IMR-90 (cell line): ENCODE measurements at regions not wholly inside any gene's neighbourhood (a gene's known extent, or its start where the extent isn't known, plus 50 kb on each side); places are given as distances from the start of the nearest gene placed in this dataset.

Experiments
- ATAC-seq: fragments of 200-7000 bp; cut with Tn5 transposase; 2 replicates; pipeline ENCODE4 v1.9.1; 2020; ENCODE audit warnings: low read depth, mild to moderate bottlenecking, moderate library complexity
- BruUV-seq: library from RNA; stranded (reverse); fragments of 400-500 nt; replicated peaks from 2 replicates; lab custom pipeline; 2021; lab: Mats Ljungman, UMichigan
- CTCF ChIA-PET: fragments of 300-600 bp; formaldehyde crosslinking; extraction: SDS; loops from one replicate; lab custom pipeline; 2021; ENCODE audit warnings: antibody characterized with exemption; lab: Yijun Ruan, JAX
- POLR2A ChIA-PET: fragments of 300-600 bp; sonication (Branson Sonifier 250); formaldehyde crosslinking; loops from one replicate; lab custom pipeline; 2022; ENCODE audit warnings: antibody characterized with exemption; ENCODE audit not compliant: unreplicated experiment; lab: Charles Lee
- DNase-seq: peaks from one replicate; pipeline ENCODE4 v3.0.0; 2013
- H2AFZ ChIP-seq: replicated peaks from 2 replicates; pipeline ENCODE3; 2013; ENCODE audit warnings: low read length, mild to moderate bottlenecking; ENCODE audit not compliant: poor library complexity
- H2AK5ac ChIP-seq: 2 replicates; pipeline ENCODE4 v1.6.1; 2013; ENCODE audit warnings: low read depth, low read length, inconsistent platforms
- H2AK9ac ChIP-seq: replicated peaks from 2 replicates; pipeline ENCODE3; 2013; ENCODE audit warnings: mild to moderate bottlenecking, low read depth, low read length, moderate library complexity; ENCODE audit not compliant: poor library complexity
- H2BK120ac ChIP-seq: 2 replicates; pipeline ENCODE4 v1.6.1; 2013; ENCODE audit warnings: low read depth, low read length, inconsistent platforms
- H2BK15ac ChIP-seq: 3 replicates; pipeline ENCODE4 v1.6.1; 2013; ENCODE audit warnings: low read depth, low read length, inconsistent platforms
- H2BK20ac ChIP-seq: 2 replicates; pipeline ENCODE4 v1.6.1; 2013; ENCODE audit warnings: low read depth, mild to moderate bottlenecking, inconsistent platforms, low read length, moderate library complexity
- H2BK5ac ChIP-seq: 2 replicates; pipeline ENCODE4 v1.6.1; 2013; ENCODE audit warnings: mild to moderate bottlenecking, low read depth, low read length, inconsistent platforms; ENCODE audit not compliant: poor library complexity, severe bottlenecking
- H3K14ac ChIP-seq: replicated peaks from 2 replicates; pipeline ENCODE4 v1.6.1; 2013; ENCODE audit warnings: low read depth, low read length, inconsistent platforms
- H3K18ac ChIP-seq: 2 replicates; pipeline ENCODE4 v1.6.1; 2013; ENCODE audit warnings: low read depth, low read length, control low read depth
- H3K23ac ChIP-seq: 2 replicates; pipeline ENCODE4 v1.6.1; 2013; ENCODE audit warnings: low read depth, low read length, inconsistent platforms
- H3K27ac ChIP-seq: 2 replicates; pipeline ENCODE4 v1.5.1; 2013; ENCODE audit warnings: mild to moderate bottlenecking, control low read depth, low read length; ENCODE audit not compliant: insufficient read depth
- H3K27me3 ChIP-seq: 2 replicates; pipeline ENCODE4 v1.6.1; 2013; ENCODE audit warnings: low read length; ENCODE audit not compliant: control insufficient read depth, insufficient read depth
- H3K36me3 ChIP-seq: 2 replicates; pipeline ENCODE4 v1.6.1; 2013; ENCODE audit warnings: low read length, mixed read lengths; ENCODE audit not compliant: control insufficient read depth, insufficient read depth
- H3K4ac ChIP-seq: 2 replicates; pipeline ENCODE4 v1.6.1; 2013; ENCODE audit warnings: low read depth, low read length, inconsistent platforms
- H3K4me1 ChIP-seq: 2 replicates; pipeline ENCODE4 v1.6.1; 2013; ENCODE audit warnings: low read length, mixed read lengths; ENCODE audit not compliant: control insufficient read depth, insufficient read depth
- H3K4me2 ChIP-seq: 2 replicates; pipeline ENCODE4 v1.6.1; 2013; ENCODE audit warnings: low read depth, mild to moderate bottlenecking, control low read depth, low read length, moderate library complexity
- H3K4me3 ChIP-seq: 2 replicates; pipeline ENCODE4 v1.5.1; 2013; ENCODE audit warnings: low read depth, mild to moderate bottlenecking, control low read depth, low read length, moderate library complexity; ENCODE audit not compliant: insufficient read depth
- H3K56ac ChIP-seq: 2 replicates; pipeline ENCODE4 v1.6.1; 2013; ENCODE audit warnings: low read length, inconsistent platforms; ENCODE audit not compliant: insufficient read depth; ENCODE audit errors: extremely low read depth
- H3K79me1 ChIP-seq, 2 experiments: 2 replicates each; pipeline ENCODE4 v1.6.1; 2013; ENCODE audit warnings: low read length in 2 of 2, inconsistent platforms in 1 of 2, low read depth in 1 of 2
- H3K9ac ChIP-seq: 2 replicates; pipeline ENCODE4 v1.6.1; 2013; ENCODE audit warnings: low read depth, low read length, control low read depth
- H3K9me1 ChIP-seq: 2 replicates; pipeline ENCODE4 v1.6.1; 2013; ENCODE audit warnings: low read length, inconsistent platforms; ENCODE audit not compliant: insufficient read depth
- H3K9me3 ChIP-seq: 2 replicates; pipeline ENCODE4 v1.6.1; 2013; ENCODE audit warnings: low read length; ENCODE audit not compliant: control insufficient read depth, insufficient read depth
- H4K20me1 ChIP-seq: 2 replicates; pipeline ENCODE4 v1.6.1; 2013; ENCODE audit warnings: low read length, inconsistent platforms; ENCODE audit not compliant: insufficient read depth
- H4K5ac ChIP-seq: 2 replicates; pipeline ENCODE4 v1.6.1; 2013; ENCODE audit warnings: mild to moderate bottlenecking, low read depth, low read length, control low read depth
- H4K8ac ChIP-seq, 2 experiments: 2 replicates each; pipeline ENCODE4 v1.6.1; 2013; ENCODE audit warnings: low read depth in 2 of 2, low read length in 2 of 2, control low read depth in 1 of 2, inconsistent platforms in 1 of 2
- H4K91ac ChIP-seq: 2 replicates; pipeline ENCODE4 v1.6.1; 2013; ENCODE audit warnings: low read depth, low read length, inconsistent platforms; ENCODE audit not compliant: insufficient read depth
- BHLHE40 ChIP-seq: fragments of 150-350 bp; IDR thresholded peaks from 2 replicates; pipeline ENCODE4 v1.6.1; 2016; ENCODE audit warnings: mild to moderate bottlenecking, low read depth, low read length
- CEBPB ChIP-seq: IDR thresholded peaks from 2 replicates; pipeline ENCODE4 v1.6.1; 2012; ENCODE audit warnings: low read depth, low read length, improper control_type of control experiment
- CHD1 ChIP-seq: IDR thresholded peaks from 2 replicates; pipeline ENCODE4 v1.6.1; 2012; ENCODE audit warnings: low read depth, low read length, improper control_type of control experiment
- ELK1 ChIP-seq: fragments of 150-350 bp; IDR thresholded peaks from 2 replicates; pipeline ENCODE4 v1.6.1; 2016; ENCODE audit warnings: low read depth, mild to moderate bottlenecking, low read length, moderate library complexity, borderline replicate concordance
- FOS ChIP-seq: fragments of 150-350 bp; IDR thresholded peaks from 2 replicates; pipeline ENCODE4 v1.6.1; 2016; ENCODE audit warnings: low read depth, low read length
- MAFK ChIP-seq: IDR thresholded peaks from 2 replicates; pipeline ENCODE4 v1.6.1; 2012; ENCODE audit warnings: low read depth, low read length, improper control_type of control experiment
- MAZ ChIP-seq: IDR thresholded peaks from 2 replicates; pipeline ENCODE4 v1.6.1; 2012; ENCODE audit warnings: low read depth, mild to moderate bottlenecking, low read length, improper control_type of control experiment, moderate library complexity, borderline replicate concordance
- MXI1 ChIP-seq: IDR thresholded peaks from 2 replicates; pipeline ENCODE4 v1.6.1; 2012; ENCODE audit warnings: low read depth, mild to moderate bottlenecking, low read length, moderate library complexity, borderline replicate concordance
- NFE2L2 ChIP-seq: fragments of 150-350 bp; IDR thresholded peaks from 2 replicates; pipeline ENCODE4 v1.6.1; 2016; ENCODE audit warnings: low read depth, mild to moderate bottlenecking, low read length
- POLR2A ChIP-seq: IDR thresholded peaks from 2 replicates; pipeline ENCODE4 v1.6.1; 2012; ENCODE audit warnings: mild to moderate bottlenecking, low read depth, low read length
- RAD21 ChIP-seq: IDR thresholded peaks from 2 replicates; pipeline ENCODE4 v1.6.1; 2012; ENCODE audit warnings: low read length, improper control_type of control experiment
- RCOR1 ChIP-seq: IDR thresholded peaks from 2 replicates; pipeline ENCODE4 v1.6.1; 2012; ENCODE audit warnings: mild to moderate bottlenecking, low read length, improper control_type of control experiment; ENCODE audit not compliant: insufficient replicate concordance
- RFX5 ChIP-seq: IDR thresholded peaks from 2 replicates; pipeline ENCODE4 v1.8.0; 2012; ENCODE audit warnings: low read depth, mild to moderate bottlenecking, low read length, moderate library complexity
- SMC3 ChIP-seq: fragments of 150-350 bp; IDR thresholded peaks from 2 replicates; pipeline ENCODE4 v1.6.1; 2016; ENCODE audit warnings: low read depth, mild to moderate bottlenecking, antibody characterized with exemption, low read length, moderate library complexity
- dilution Hi-C: fragments of 300-500 bp; cut with HindIII; formaldehyde crosslinking; loops from one replicate; pipeline ENCODE4 v1.14.3; 2018; ENCODE audit warnings: low sequenced_read_pairs; ENCODE audit not compliant: unreplicated experiment
- in situ Hi-C: fragments of 300-500 bp; cut with MboI; formaldehyde crosslinking; loops from 3 replicates; pipeline ENCODE4 v1.14.3; 2019; ENCODE audit warnings: low sequenced_read_pairs, inconsistent platforms, mixed read lengths
- intact Hi-C: fragments of 100-400 bp; cut with micrococcal nuclease; formaldehyde crosslinking; loops from 2 replicates; pipeline ENCODE4 v1.10.0; 2022
- TF ChIP-seq, protein P1 (sequence below): conservative IDR thresholded peaks from 2 replicates; pipeline ENCODE4 v1.5.1; 2012; ENCODE audit warnings: mild to moderate bottlenecking, low read depth, low read length, improper control_type of control experiment
- TF ChIP-seq, protein P2 (sequence below): fragments of 150-350 bp; IDR thresholded peaks from 2 replicates; pipeline ENCODE4 v1.6.1; 2017; ENCODE audit warnings: mild to moderate bottlenecking, antibody characterized with exemption, low read length, low read depth

GRCh38 chr4:162684371-162684700, 482.4 kb downstream of the NAF1 start:
- no peak overlapping the region for H4K91ac ChIP-seq
- no peak overlapping the region for H3K9ac ChIP-seq
- H2AK5ac ChIP-seq, result no peak overlapping the region
- H2AK9ac ChIP-seq, result no peak overlapping the region
- in situ Hi-C loops (no loop called here), intact Hi-C loops (no loop called here), dilution Hi-C loops (no loop called here)
- no peak overlapping the region for H3K23ac ChIP-seq
- H4K20me1 ChIP-seq, result no peaks in the 10 kb centered on the region
- H4K8ac ChIP-seq, result no peak overlapping the region
- no peak overlapping the region for H3K4me3 ChIP-seq
- no peaks in the 10 kb centered on the region for H3K36me3 ChIP-seq
- no peak for ATAC-seq
- H2BK5ac ChIP-seq, result no peak overlapping the region
- ChIA-PET CTCF (no interaction called here), POLR2A (no interaction called here)
- no peak overlapping the region for H2BK15ac ChIP-seq
- TF ChIP-seq, protein P1, sequence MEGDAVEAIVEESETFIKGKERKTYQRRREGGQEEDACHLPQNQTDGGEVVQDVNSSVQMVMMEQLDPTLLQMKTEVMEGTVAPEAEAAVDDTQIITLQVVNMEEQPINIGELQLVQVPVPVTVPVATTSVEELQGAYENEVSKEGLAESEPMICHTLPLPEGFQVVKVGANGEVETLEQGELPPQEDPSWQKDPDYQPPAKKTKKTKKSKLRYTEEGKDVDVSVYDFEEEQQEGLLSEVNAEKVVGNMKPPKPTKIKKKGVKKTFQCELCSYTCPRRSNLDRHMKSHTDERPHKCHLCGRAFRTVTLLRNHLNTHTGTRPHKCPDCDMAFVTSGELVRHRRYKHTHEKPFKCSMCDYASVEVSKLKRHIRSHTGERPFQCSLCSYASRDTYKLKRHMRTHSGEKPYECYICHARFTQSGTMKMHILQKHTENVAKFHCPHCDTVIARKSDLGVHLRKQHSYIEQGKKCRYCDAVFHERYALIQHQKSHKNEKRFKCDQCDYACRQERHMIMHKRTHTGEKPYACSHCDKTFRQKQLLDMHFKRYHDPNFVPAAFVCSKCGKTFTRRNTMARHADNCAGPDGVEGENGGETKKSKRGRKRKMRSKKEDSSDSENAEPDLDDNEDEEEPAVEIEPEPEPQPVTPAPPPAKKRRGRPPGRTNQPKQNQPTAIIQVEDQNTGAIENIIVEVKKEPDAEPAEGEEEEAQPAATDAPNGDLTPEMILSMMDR, result no peak
- no peak for TF ChIP-seq RCOR1
- no peak for TF ChIP-seq CHD1
- no peak for TF ChIP-seq BHLHE40
- TF ChIP-seq MXI1, result no peak
- no peak for TF ChIP-seq RFX5
- TF ChIP-seq RAD21, result no peak
- no peak for TF ChIP-seq SMC3
- no peak for TF ChIP-seq NFE2L2
- no peak for TF ChIP-seq FOS
- TF ChIP-seq POLR2A, result no peak
- no peak for TF ChIP-seq CEBPB
- no peak for TF ChIP-seq ELK1
- no peak for TF ChIP-seq MAFK
- TF ChIP-seq, protein P2, sequence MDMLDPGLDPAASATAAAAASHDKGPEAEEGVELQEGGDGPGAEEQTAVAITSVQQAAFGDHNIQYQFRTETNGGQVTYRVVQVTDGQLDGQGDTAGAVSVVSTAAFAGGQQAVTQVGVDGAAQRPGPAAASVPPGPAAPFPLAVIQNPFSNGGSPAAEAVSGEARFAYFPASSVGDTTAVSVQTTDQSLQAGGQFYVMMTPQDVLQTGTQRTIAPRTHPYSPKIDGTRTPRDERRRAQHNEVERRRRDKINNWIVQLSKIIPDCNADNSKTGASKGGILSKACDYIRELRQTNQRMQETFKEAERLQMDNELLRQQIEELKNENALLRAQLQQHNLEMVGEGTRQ, result no peak
- TF ChIP-seq MAZ, result no peak
- no peak overlapping the region for H3K56ac ChIP-seq
- H2AFZ ChIP-seq, result no peak overlapping the region
- no peaks in the 10 kb centered on the region for H3K27me3 ChIP-seq
- no peaks in the 10 kb centered on the region for H3K79me1 ChIP-seq
- H2BK120ac ChIP-seq, result no peak overlapping the region
- H3K9me1 ChIP-seq, result no peaks in the 10 kb centered on the region
- no peak overlapping the region for H4K5ac ChIP-seq
- no peak for DNase-seq
- H3K4me2 ChIP-seq, result no peak overlapping the region
- H3K4me1 ChIP-seq, result no peaks in the 10 kb centered on the region
- no peak overlapping the region for H2BK20ac ChIP-seq
- no peak overlapping the region for H3K4ac ChIP-seq
- H3K14ac ChIP-seq, result no peak overlapping the region
- H3K18ac ChIP-seq, result no peak overlapping the region
- H3K27ac ChIP-seq, result no peak overlapping the region
- H3K9me3 ChIP-seq, result no peaks in the 10 kb centered on the region
- no TSS peak for BruUV-seq
